RWPE2 (cell line): ENCODE measurements at regions not wholly inside any gene's neighbourhood (a gene's known extent, or its start where the extent isn't known, plus 50 kb on each side); places are given as distances from the start of the nearest gene placed in this dataset.
A peak's percentile ranks its signal among the peaks of the same experiment; 100 is the strongest.

Source experiments
- ATAC-seq: fragments of 200-7000 bp; cut with Tn5 transposase; 3 replicates; pipeline ENCODE4 v1.9.1; 2021; ENCODE audit warnings: low read depth
- DNase-seq: peaks from one replicate; pipeline ENCODE4 v3.0.0-alpha.2; 2020; ENCODE audit warnings: low spot score
- H3K27ac ChIP-seq: fragments of 450-650 bp; 2 replicates; pipeline ENCODE4 v1.5.1; 2017; ENCODE audit warnings: mild to moderate bottlenecking; ENCODE audit not compliant: poor library complexity, severe bottlenecking
- H3K27me3 ChIP-seq: fragments of 250-450 bp; sonication (Bioruptor Pico); 2 replicates; pipeline ENCODE4 v1.5.1; 2021; ENCODE audit warnings: mild to moderate bottlenecking, moderate library complexity; ENCODE audit not compliant: insufficient read depth, poor library complexity, severe bottlenecking
- H3K36me3 ChIP-seq: fragments of 250-450 bp; sonication (Bioruptor Pico); 2 replicates; pipeline ENCODE4 v1.5.1; 2020; ENCODE audit warnings: low read depth, mild to moderate bottlenecking, moderate library complexity
- H3K4me1 ChIP-seq: fragments of 250-450 bp; sonication (Bioruptor Pico); 2 replicates; pipeline ENCODE4 v1.5.1; 2021; ENCODE audit warnings: mild to moderate bottlenecking, moderate library complexity; ENCODE audit not compliant: insufficient read depth, poor library complexity, severe bottlenecking
- H3K4me3 ChIP-seq: fragments of 250-450 bp; sonication (Bioruptor Pico); 2 replicates; pipeline ENCODE4 v1.5.1; 2021; ENCODE audit warnings: mild to moderate bottlenecking, moderate library complexity; ENCODE audit not compliant: severe bottlenecking
- H3K9me3 ChIP-seq: fragments of 250-450 bp; sonication (Bioruptor Pico); 2 replicates; pipeline ENCODE4 v1.5.1; 2021; ENCODE audit warnings: mild to moderate bottlenecking, moderate library complexity; ENCODE audit not compliant: severe bottlenecking
- CTCF ChIP-seq: fragments of 450-650 bp; IDR thresholded peaks from one replicate; pipeline ENCODE4 v1.5.1; 2017; ENCODE audit warnings: mild to moderate bottlenecking, moderate library complexity; ENCODE audit not compliant: poor library complexity, severe bottlenecking

GRCh38 chr2:45330637-45331409 is 280.2 kb downstream of the SRBD1 start:
- Histone ChIP-seq H3K9me3 (no peaks in the 10 kb centered on the region), H3K4me1 (no peaks in the 10 kb centered on the region), H3K36me3 (no peaks in the 10 kb centered on the region), H3K27me3 (no peaks in the 10 kb centered on the region), H3K4me3 (no peak overlapping the region), H3K27ac (no peak overlapping the region)
- ATAC-seq, result peak; percentile 36; the same call in 1 of the 3 replicates
- no peak for DNase-seq
- TF ChIP-seq CTCF, result no peak

GRCh38 chr2:45330108-45330507 is 281.0 kb downstream of the SRBD1 start:
- Histone ChIP-seq H3K9me3 (no peaks in the 10 kb centered on the region), H3K4me1 (no peaks in the 10 kb centered on the region), H3K4me3 (no peak overlapping the region), H3K27me3 (no peaks in the 10 kb centered on the region), H3K27ac (no peak overlapping the region), H3K36me3 (no peaks in the 10 kb centered on the region)
- TF ChIP-seq CTCF, result no peak
- ATAC-seq, result no peak
- DNase-seq, result no peak

- DNase-seq (no peak), ATAC-seq (peak; percentile 27; the same call in 1 of the 3 replicates)
These were observed 281.9 kb downstream of the SRBD1 start for GRCh38 chr2:45329045-45329677.

DNA sequence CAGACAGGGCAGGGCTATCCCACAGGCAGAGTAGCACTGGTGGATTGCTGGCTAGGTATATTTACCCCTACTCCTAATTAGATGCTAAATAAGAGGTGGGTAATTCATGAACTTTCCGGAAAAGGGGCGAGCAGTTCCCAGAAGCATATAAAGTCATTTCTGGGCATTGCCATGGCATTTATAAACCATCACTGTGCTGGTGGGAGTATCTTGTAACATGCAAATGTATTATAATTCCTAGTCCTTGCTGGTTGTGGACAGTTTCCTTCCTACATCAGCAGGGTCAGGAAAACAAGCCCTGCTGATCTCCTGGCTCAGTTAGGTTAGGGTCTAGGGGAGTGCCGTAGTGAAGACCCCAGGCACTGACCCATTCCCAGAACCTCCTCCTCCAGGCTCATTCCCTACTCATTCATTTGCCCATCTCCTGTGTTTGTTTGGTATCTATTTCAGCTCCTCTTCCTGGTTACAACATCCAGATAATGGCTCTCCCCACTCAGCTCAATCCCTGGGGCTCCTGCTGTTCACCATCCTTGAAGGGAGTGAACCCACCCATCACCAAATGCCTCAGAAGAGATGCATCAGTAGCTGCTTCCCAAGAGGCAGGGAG is 282.7 kb downstream of the SRBD1 start:
- H3K9me3 ChIP-seq, result no peaks in the 10 kb centered on the region
- H3K4me1 ChIP-seq, result no peaks in the 10 kb centered on the region
- H3K4me3 ChIP-seq, result no peak overlapping the region
- ATAC-seq (no peak), DNase-seq (no peak)
- TF ChIP-seq CTCF, result no peak
- no peak overlapping the region for H3K27ac ChIP-seq
- H3K27me3 ChIP-seq, result no peaks in the 10 kb centered on the region
- H3K36me3 ChIP-seq, result no peaks in the 10 kb centered on the region

More at GRCh38 chr2:45329045-45329677, 281.9 kb downstream of the SRBD1 start:
- TF ChIP-seq CTCF, result no peak
- no peaks in the 10 kb centered on the region for H3K4me1 ChIP-seq
- H3K36me3 ChIP-seq, result no peaks in the 10 kb centered on the region
- H3K4me3 ChIP-seq, result no peak overlapping the region
- no peak overlapping the region for H3K27ac ChIP-seq
- no peaks in the 10 kb centered on the region for H3K27me3 ChIP-seq
- H3K9me3 ChIP-seq, result no peaks in the 10 kb centered on the region
